H1 (cell line): ENCODE measurements at regions not wholly inside any gene's neighbourhood (a gene's known extent, or its start where the extent isn't known, plus 50 kb on each side); places are given as distances from the start of the nearest gene placed in this dataset.

Experiments
- CTCF ChIA-PET: fragments of 300-600 bp; sonication (Branson Sonifier 250); formaldehyde crosslinking; loops from one replicate; lab custom pipeline; 2021; ENCODE audit not compliant: partially characterized antibody; lab: Charles Lee
- POLR2A ChIA-PET: fragments of 300-600 bp; sonication (Branson Sonifier 250); formaldehyde crosslinking; loops from one replicate; lab custom pipeline; 2021; ENCODE audit warnings: inconsistent platforms; ENCODE audit not compliant: partially characterized antibody; lab: Charles Lee
- DNase-seq, 2 experiments: peaks; one replicate each; pipeline versions ENCODE4 v3.0.0 to v3.0.0-alpha.2; 2010 to 2022; ENCODE audit warnings: low spot score in 2 of 2, low read depth in 1 of 2, mixed read lengths in 1 of 2
- FAIRE-seq: peaks from 2 replicates; lab custom pipeline; 2011; peaks lifted over from hg19 to GRCh38; lab: Jason Lieb, UNC
- H2AFZ ChIP-seq: 2 replicates; pipeline ENCODE4 v1.8.1; 2012; ENCODE audit warnings: low read length, inconsistent platforms
- H2AK5ac ChIP-seq: 2 replicates; pipeline ENCODE4 v1.6.1; 2013; ENCODE audit warnings: low read depth, low read length
- H2BK120ac ChIP-seq: replicated peaks from 2 replicates; pipeline ENCODE3; 2013; ENCODE audit warnings: low read depth, low read length, inconsistent platforms
- H2BK12ac ChIP-seq: 2 replicates; pipeline ENCODE4 v1.6.1; 2013; ENCODE audit warnings: low read depth, low read length
- H2BK15ac ChIP-seq: 2 replicates; pipeline ENCODE4 v1.6.1; 2013; ENCODE audit warnings: low read length
- H2BK20ac ChIP-seq: 2 replicates; pipeline ENCODE4 v1.6.1; 2013; ENCODE audit warnings: low read length
- H2BK5ac ChIP-seq: 2 replicates; pipeline ENCODE4 v1.6.1; 2013; ENCODE audit warnings: low read depth, low read length
- H3K14ac ChIP-seq: 2 replicates; pipeline ENCODE4 v1.6.1; 2013; ENCODE audit warnings: inconsistent platforms; ENCODE audit not compliant: insufficient read length
- H3K18ac ChIP-seq: 2 replicates; pipeline ENCODE4 v1.6.1; 2013; ENCODE audit warnings: low read length; ENCODE audit errors: extremely low read depth
- H3K23ac ChIP-seq: 2 replicates; pipeline ENCODE4 v1.6.1; 2013; ENCODE audit warnings: inconsistent platforms; ENCODE audit not compliant: insufficient read length
- H3K23me2 ChIP-seq: 2 replicates; pipeline ENCODE4 v1.6.1; 2013; ENCODE audit warnings: low read depth, low read length
- H3K27ac ChIP-seq: 2 replicates; pipeline ENCODE4 v1.6.1; 2011; ENCODE audit warnings: low read depth, low read length, inconsistent platforms
- H3K27me3 ChIP-seq, 4 experiments: replicated peaks in 1 of 4; 1 replicate in 1 of 4; 2 replicates in 3 of 4; pipeline versions ENCODE4 v1.6.1 to v1.8.1; 2011 to 2013; ENCODE audit warnings: low read length in 3 of 4, mild to moderate bottlenecking in 3 of 4, inconsistent platforms in 2 of 4, mixed read lengths in 2 of 4, moderate library complexity in 1 of 4; ENCODE audit not compliant: control insufficient read depth in 3 of 4, insufficient read depth in 3 of 4; ENCODE audit errors: extremely low read depth in 1 of 4
- H3K36me3 ChIP-seq, 4 experiments: 2 replicates each; pipeline versions ENCODE4 v1.6.1 to v1.8.1; 2011 to 2013; ENCODE audit warnings: mild to moderate bottlenecking in 4 of 4, low read length in 3 of 4, moderate library complexity in 2 of 4, control low read depth in 1 of 4, inconsistent platforms in 1 of 4; ENCODE audit not compliant: insufficient read depth in 4 of 4, control insufficient read depth in 2 of 4
- H3K4ac ChIP-seq: replicated peaks from 2 replicates; pipeline ENCODE3; 2013; ENCODE audit warnings: low read length, low read depth, mixed read lengths, inconsistent platforms; ENCODE audit not compliant: insufficient read length
- H3K4me1 ChIP-seq, 4 experiments: replicated peaks in 1 of 4; 1 replicate in 1 of 4; 2 replicates in 3 of 4; pipeline versions ENCODE4 v1.6.1 to v1.8.1; 2011 to 2013; ENCODE audit warnings: low read length in 3 of 4, inconsistent platforms in 2 of 4, mixed read lengths in 1 of 4; ENCODE audit not compliant: insufficient read depth in 4 of 4, control insufficient read depth in 3 of 4
- H3K4me2 ChIP-seq, 2 experiments: 2 replicates each; pipeline versions ENCODE4 v1.6.1 to v1.8.1; 2011 to 2013; ENCODE audit warnings: low read depth in 2 of 2, low read length in 2 of 2, control low read depth in 1 of 2, inconsistent platforms in 1 of 2, mild to moderate bottlenecking in 1 of 2; ENCODE audit not compliant: insufficient read depth in 1 of 2
- H3K4me3 ChIP-seq, 4 experiments: fragments of 200-600, 300-600 bp in 1 of 4; sonication (generic), shearing (Covaris generic), sonication (Bioruptor Twin) in 1 of 4; 2 replicates each; pipeline versions ENCODE4 v1.5.1 to v1.8.1; 2011 to 2016; ENCODE audit warnings: low read length in 4 of 4, low read depth in 3 of 4, control low read depth in 2 of 4, inconsistent platforms in 2 of 4, mild to moderate bottlenecking in 2 of 4, mixed read lengths in 1 of 4, moderate library complexity in 1 of 4; ENCODE audit not compliant: insufficient read depth in 2 of 4; ENCODE audit errors: extremely low read depth in 1 of 4
- H3K56ac ChIP-seq: replicated peaks from 2 replicates; pipeline ENCODE3; 2013; ENCODE audit warnings: low read depth, mild to moderate bottlenecking, mixed read lengths, low read length, inconsistent platforms; ENCODE audit not compliant: insufficient read length
- H3K79me1 ChIP-seq: 2 replicates; pipeline ENCODE4 v1.6.1; 2013; ENCODE audit warnings: low read depth, low read length, control low read depth
- H3K79me2 ChIP-seq, 2 experiments: 2 replicates each; pipeline versions ENCODE4 v1.6.1 to v1.8.1; 2012 to 2013; ENCODE audit warnings: low read length in 2 of 2, mild to moderate bottlenecking in 2 of 2, inconsistent platforms in 1 of 2; ENCODE audit not compliant: insufficient read depth in 2 of 2, control insufficient read depth in 1 of 2
- H3K9ac ChIP-seq, 4 experiments: replicated peaks in 1 of 4; 1 replicate in 1 of 4; 2 replicates in 3 of 4; pipeline versions ENCODE4 v1.6.1 to v1.8.1; 2011 to 2013; ENCODE audit warnings: low read depth in 3 of 4, low read length in 3 of 4, control low read depth in 2 of 4, mild to moderate bottlenecking in 2 of 4, moderate library complexity in 2 of 4, inconsistent platforms in 1 of 4; ENCODE audit errors: extremely low read depth in 1 of 4
- H3K9me3 ChIP-seq, 2 experiments: 2 replicates each; pipeline versions ENCODE4 v1.6.1 to v1.8.1; 2012 to 2013; ENCODE audit warnings: mild to moderate bottlenecking in 2 of 2, moderate library complexity in 2 of 2, control low read depth in 1 of 2, inconsistent platforms in 1 of 2, low read depth in 1 of 2, low read length in 1 of 2, mixed read lengths in 1 of 2; ENCODE audit not compliant: insufficient read depth in 2 of 2
- H4K20me1 ChIP-seq, 2 experiments: replicated peaks in 1 of 2; 2 replicates each; pipeline versions ENCODE3 to v1.8.1; 2011 to 2013; ENCODE audit warnings: inconsistent platforms in 2 of 2, low read length in 2 of 2, mild to moderate bottlenecking in 1 of 2; ENCODE audit not compliant: insufficient read depth in 2 of 2, control insufficient read depth in 1 of 2
- H4K5ac ChIP-seq: 2 replicates; pipeline ENCODE4 v1.6.1; 2013; ENCODE audit warnings: low read length, low read depth, mixed read lengths, inconsistent platforms; ENCODE audit not compliant: insufficient read length
- H4K8ac ChIP-seq: 2 replicates; pipeline ENCODE4 v1.8.0; 2013; ENCODE audit warnings: mild to moderate bottlenecking, moderate library complexity, low read length, inconsistent platforms; ENCODE audit not compliant: insufficient read depth; ENCODE audit errors: extremely low read depth
- H4K91ac ChIP-seq: replicated peaks from 2 replicates; pipeline ENCODE3; 2013; ENCODE audit warnings: low read length, mixed read lengths, inconsistent platforms; ENCODE audit not compliant: insufficient read length
- CHD1 ChIP-seq: IDR thresholded peaks from 2 replicates; pipeline ENCODE4 v1.6.1; 2012; ENCODE audit warnings: low read depth, low read length, improper control_type of control experiment
- KDM5A ChIP-seq: fragments of 200-600 bp; IDR thresholded peaks from 2 replicates; pipeline ENCODE4 v1.7.1; 2012; ENCODE audit warnings: mild to moderate bottlenecking, low read length, inconsistent platforms, mixed read lengths
- WGBS, 2 experiments: shearing (Covaris generic) in 1 of 2; methylation state at CpG; one replicate each; pipeline versions ENCODE4 v1.1.6 to v1.1.7; 2013 to 2015; ENCODE audit warnings: low lambda C conversion rate in 2 of 2, mixed read lengths in 2 of 2, inconsistent platforms in 1 of 2, low coverage in 1 of 2, missing lambda C conversion rate in 1 of 2; ENCODE audit not compliant: insufficient replicate concordance in 2 of 2, insufficient coverage in 1 of 2, insufficient read length in 1 of 2; ENCODE audit errors: extremely low coverage in 1 of 2, missing lambda C conversion rate in 1 of 2; 5-methylcytosine and 5-hydroxymethylcytosine counted together

DNA sequence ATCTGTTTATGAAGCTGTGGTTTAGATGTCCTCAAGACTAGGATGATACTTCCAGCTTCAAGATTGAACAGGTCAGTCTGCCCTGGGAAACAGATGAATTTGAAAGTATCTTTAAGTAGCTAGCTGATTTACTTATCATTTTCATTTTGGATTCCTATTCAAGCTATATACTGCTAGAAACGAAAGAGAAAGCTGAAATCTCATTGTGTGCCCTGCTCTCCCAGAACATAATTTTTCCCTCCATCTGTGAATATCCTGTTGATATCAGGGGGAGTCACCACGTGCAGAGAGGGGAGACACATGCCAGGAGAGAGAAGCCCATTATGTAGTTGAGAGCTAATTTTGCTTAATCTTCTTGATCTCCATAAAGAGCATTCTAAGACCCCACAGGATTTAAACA lies 439.1 kb downstream of the NR2F1-AS1 start:
- Histone ChIP-seq H4K8ac (no peak overlapping the region), H2BK120ac (no peak overlapping the region), H2BK20ac (no peak overlapping the region), H3K4me3 (no peak overlapping the region), H3K23ac (no peak overlapping the region), H3K4ac (no peak overlapping the region), H3K79me1 (no peaks in the 10 kb centered on the region), H4K91ac (no peak overlapping the region), H3K36me3 (no peaks in the 10 kb centered on the region), H4K5ac (no peak overlapping the region), H3K56ac (no peak overlapping the region), H2AK5ac (no peak overlapping the region), H2BK12ac (no peak overlapping the region), H3K9me3 (peaks cover 0 to 3% of the 10 kb centered on the region in 2 experiments; a peak in 2 of 4 replicates), H3K79me2 (no peaks in the 10 kb centered on the region), H3K27ac (no peak overlapping the region), H3K4me1 (no peaks in the 10 kb centered on the region), H3K27me3 (no peaks in the 10 kb centered on the region), H2BK5ac (no peak overlapping the region), H2AFZ (no peak overlapping the region), H3K23me2 (no peaks in the 10 kb centered on the region), H2BK15ac (no peak overlapping the region), H3K14ac (no peak overlapping the region), H4K20me1 (no peaks in the 10 kb centered on the region), H3K9ac (no peak overlapping the region), H3K18ac (no peak overlapping the region), H3K4me2 (no peak overlapping the region)
- WGBS, 2 experiments: 91% methylated on average over 2 of the region's 2 CpGs; no CpG with 5 or more reads in 1 of the 2 experiments
- FAIRE-seq (no peak), DNase-seq (no peak)
- ChIA-PET POLR2A (no interaction called here), CTCF (interaction anchor here (1.2 to 1.5 kb wide), 2 partner anchors 9 to 600 kb away, joined by 3 read pairs; no protein-coding TSS in a partner anchor)
- TF ChIP-seq KDM5A: no peak
- TF ChIP-seq CHD1: no peak
